SW 1271 (cell line): ENCODE measurements at regions not wholly inside any gene's neighbourhood (a gene's known extent, or its start where the extent isn't known, plus 50 kb on each side); places are given as distances from the start of the nearest gene placed in this dataset.
"Not testable (repeated sequence)": the region's sequence is repeated elsewhere in the genome, so short reads cannot be mapped to it uniquely, and the experiment has no call there.

Source experiments
- DNase-seq, 2 experiments: peaks; one replicate each; lab custom pipeline; 2025; lab: John Stamatoyannopoulos, UW

DNA sequence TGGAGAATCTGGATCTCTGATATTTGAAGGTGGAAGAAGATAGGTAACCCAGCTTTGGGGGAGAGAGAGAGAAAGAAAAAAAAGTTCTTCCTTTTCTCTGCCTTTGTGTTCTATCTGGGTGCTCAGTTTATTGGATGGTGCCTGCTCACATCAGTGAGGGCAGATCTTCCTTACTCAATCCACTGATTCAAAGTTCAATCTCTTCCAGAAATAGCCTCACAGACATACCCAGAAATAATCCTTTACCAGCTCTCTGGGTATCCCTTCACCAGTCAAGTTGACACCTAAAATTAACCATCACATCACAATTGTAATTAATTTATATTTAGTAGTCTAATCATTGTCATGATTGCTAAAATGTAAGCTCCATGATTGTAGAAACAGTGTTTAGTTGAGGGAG, 189.1 kb downstream of the EPM2A start:
- DNase-seq = no peak

DNA sequence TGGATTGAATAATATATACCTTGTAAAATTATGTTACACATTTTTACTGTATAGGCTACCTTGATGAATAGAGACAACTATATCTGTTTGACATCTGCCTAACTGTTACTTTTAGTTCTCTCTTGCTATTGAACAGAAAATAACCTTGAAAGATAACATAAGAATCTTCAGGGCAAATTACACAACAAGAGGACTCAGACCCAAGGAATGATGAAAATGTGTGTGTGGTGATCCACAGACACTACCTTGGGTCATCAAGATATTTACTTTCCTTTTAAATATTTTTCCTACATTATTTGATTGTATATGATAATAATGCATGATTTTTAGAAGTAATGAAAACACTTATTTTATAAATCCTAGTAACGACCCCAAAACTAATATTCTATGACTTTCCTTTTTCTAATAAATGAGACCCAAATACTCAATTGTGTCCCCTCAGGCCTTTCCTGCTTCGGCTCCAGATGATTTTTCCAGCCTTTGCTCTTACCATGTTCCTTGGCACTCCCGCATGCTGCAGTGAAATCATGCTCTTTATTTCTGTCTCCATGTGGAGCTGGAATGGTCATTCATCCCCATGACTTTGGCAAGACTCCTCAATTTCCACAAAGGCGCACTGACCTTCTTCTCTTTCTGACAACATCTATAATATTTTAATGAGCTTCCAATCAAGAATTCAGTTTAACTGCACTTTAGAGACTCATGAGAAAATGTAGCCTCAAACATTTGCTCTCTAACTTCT, 187.6 kb downstream of the EPM2A start:
- DNase-seq = no peak

DNA sequence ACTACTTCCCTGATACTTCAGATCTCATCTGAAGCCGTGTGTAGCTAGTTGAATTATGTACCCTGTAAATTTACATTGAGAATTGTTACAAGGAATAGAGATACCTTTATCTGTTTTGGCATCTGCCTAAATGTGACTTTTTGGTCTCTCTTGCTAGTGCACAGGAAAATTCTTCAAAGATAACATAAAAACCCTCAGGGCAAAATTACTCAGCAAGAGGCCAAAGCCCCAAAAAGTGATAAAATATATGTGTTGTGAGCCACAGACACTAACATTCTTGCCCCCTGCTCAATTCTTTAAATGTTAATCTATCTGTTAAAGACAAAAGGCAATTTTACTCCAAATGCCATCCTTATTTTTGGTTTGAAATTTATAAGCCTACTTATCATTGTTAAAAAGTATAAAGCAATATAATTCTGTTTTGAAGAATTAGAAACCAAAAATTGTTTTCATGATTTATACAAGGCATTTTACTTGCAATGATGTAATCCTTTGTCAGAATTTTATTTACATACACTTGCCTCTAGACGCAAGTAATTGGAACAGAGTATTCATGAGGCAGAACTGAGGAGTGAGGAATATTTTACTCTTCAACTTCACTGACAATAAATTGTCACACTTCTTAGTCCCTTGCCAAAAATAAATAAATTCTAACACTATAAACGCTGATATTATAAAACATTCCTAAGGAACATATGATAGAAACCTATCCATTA, 186.2 kb downstream of the EPM2A start:
- DNase-seq = no peak

DNA sequence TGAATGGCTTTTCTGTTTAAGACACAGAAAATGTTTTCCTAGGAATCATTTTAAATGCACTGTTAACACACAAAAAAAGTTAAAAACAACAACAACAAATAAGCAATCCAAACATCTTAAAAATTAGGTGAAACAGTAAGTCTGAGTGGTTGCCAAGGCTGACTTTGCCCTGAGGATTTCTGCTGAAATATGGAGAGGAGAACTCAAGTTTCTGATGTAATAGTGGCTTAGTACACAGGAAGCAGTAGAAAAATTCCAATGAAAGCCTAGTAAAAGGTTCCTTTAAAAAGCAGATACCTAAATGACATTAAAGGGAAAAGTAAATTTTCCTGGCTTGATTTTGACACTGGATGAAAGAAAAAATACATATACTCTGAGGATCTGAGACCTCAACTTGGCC, 184.2 kb downstream of the EPM2A start:
- no peak for DNase-seq

DNA sequence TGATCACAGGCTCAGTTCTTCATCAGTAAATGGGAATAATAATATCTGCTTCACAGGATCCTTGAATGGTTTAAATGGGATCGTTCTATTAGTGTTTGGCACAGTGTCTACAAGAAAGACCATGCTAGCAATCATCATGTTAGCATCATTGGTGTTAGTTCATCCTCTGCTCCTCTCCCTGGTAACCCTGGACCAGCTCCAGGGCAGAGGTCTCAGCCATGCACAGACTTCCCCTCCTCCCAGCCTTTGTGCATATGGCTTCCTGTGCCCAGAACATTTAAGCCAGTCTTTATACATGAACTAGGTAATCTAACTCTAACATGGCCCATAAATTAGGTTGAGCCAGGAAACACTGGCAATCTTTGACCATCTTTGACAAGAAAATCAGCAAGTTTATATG, 180.2 kb downstream of the EPM2A start:
- DNase-seq = no peak

DNA sequence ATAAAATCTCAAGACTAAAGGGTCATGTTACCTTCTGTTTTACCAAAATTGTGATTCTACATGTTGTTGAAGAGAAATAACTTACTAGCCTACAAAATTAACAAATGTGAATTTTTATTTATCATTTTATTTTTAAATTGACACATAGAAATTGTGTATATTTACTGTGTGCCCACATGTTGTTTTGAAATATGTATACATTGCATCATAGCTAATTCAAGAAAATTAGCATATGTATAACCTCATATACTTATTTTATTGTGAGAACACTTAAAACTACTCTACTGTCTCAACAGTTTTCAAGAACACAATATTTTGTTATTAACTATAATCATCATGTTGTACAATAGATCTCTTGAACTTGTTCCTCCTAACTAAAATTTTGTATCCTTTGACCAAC, 177.8 kb downstream of the EPM2A start:
- no peak for DNase-seq

DNA sequence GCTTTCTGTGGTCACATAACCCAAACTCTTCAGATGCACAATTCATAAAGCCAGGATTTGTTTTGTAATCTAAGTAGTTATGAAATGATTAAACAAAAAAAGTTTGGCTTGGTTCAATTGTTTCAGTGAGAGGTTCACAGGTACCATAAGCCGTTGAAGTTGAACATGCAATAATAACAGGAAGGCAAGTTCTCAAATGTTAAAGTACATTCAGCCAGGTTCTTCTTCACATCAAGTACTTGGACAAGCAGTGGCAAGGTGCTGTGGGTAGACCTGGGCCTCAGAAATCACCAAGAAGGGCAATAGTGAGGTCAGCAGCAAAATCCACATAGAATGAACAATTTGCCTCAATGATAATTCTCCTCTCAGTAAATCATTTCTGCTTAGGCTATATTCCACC, 175.5 kb downstream of the EPM2A start:
- DNase-seq = no peak

DNA sequence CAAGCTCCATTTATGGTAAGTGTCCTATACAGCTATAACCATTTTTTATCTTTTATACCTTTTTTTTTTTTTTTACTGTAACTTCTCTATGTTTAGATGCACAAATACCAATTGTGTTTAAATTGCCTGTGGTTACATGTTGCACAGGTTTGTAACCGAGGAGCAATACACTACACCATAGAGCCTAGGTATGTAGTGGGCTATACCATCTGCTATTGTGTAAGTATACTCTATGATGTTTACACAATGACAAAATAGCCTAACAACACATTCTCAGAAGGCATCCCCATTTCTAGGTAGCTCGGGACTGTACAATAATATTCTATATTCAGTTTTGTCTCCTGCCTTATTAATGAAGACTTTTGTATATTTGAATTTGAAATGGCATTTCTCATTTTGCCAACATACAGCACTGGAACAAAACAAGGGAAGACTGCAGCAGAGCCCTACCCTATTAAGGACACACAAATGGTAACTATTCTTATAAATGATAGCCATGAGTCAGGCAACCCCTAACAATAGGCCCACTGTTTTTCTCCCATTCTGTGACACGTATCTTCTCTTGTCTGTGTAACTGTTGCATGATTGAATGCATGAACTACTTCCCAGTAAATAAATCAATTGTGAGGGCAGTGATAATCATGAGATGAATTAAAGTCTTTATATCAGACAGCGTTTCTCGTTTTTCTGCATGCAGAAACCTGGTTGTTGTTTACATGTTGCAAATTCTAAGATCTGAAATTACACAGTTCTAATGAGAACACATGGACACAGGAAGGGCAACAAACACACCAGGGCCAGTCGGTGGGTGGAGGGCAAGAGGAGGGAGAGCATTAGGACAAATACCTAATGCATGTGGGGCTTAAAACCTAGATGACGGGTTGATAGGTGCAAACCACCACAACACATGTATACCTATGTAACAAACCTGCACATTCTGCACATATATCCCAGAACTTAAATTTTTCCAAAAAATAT, 173.9 kb downstream of the EPM2A start:
- DNase-seq = no peak

DNA sequence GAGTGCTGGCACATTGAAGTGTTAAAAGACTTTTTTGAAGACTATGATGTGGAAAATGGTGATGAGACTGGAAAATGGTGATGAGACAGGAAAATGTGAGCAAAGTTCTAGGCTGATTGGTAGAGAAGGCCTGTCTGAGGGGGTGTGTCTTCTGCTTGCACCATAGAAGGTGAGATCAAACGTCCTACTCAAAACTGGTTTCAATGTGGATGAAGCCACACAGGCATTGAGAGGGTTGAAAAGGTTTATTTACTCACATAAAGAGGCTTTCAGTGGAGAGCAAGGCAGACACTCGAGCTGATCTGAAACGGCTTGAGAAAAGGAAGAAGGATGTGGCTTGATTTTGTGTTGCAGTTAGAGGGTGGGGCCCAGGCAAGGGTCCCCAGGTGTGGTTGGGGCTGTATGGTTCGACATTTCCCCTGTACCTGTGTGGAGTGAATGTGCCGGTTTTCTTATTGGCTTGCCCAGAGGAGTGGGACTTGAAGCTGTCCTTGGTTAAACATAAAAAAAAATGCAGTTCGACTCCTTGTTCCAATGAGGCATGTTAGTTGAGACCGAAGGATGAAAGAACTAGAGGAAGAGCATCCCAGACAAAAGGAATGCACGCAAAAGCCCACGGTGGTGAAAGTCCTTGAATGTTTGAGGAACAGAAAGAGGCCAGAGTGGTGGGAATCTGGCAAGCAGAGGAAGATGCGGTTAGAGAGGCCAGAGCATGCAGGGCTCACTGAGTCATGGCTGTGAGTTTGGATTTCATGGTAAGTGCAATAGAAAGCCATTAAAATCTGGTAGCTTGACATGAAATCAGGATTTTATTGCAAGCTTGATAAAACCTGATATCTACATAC, 172.3 kb downstream of the EPM2A start:
- no peak for DNase-seq

DNA sequence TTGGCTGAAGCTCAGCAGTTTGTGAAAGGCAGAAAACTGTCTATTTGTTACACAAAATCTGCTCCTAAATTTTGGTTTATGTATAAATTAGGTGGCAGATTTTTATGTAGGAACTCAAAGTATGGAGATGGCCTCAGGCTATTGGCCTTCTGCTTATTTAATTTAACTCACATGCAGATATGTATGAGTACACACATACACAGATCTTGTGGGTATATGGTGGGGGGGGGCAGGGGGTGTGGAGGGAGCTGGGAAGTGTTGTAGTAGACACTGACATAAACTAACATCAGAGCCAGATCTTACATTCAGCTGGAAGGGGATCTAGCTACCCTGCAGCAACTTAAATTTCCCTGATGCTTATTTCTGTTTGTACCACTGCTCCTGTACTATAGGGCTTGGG, 170.8 kb downstream of the EPM2A start:
- no peak for DNase-seq

DNA sequence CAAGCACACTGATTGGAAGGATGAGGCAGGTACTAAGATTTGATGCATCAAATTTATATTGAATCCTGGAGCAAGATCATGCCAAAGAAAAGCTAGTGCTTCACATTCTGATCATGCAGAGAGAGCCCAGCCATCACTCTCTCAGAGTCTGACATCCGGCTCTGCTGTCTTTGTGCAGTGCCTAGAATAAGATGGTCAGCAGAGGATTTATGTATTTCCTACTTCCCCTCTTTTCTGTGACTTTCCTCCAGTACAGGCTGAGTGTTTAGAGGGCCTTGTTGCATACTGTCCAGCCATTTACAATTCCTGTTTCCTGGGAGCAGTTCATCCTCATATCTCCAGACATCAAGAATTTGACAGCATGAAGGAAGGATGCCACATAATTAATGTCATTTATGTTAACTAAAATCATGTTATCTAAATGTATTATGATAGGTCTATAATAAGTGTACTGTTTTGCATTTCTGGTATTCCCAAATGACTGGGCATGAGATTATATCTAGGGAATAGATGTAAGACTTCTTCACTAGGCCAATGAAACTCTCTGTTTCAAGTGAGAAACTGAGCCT, 167.6 kb downstream of the EPM2A start:
- DNase-seq = no peak

DNA sequence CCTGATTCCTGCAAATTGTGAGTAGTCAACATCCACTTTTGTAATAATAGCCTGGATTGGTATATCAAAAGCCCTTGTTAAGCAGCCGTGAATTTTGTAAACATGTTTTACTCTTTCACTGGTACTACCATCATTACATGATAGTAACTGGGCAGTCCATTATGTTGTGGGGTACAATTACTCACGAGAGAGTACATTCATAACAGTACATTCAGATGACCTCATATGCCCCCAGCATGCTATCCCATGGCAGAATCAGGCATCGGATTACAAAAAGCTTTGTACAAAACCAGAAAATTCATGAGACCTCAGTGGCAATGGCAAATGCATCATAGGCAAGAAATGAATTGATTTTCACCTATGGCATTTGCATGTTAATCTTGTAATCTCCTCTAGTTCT, 166.2 kb downstream of the EPM2A start:
- DNase-seq = no peak

DNA sequence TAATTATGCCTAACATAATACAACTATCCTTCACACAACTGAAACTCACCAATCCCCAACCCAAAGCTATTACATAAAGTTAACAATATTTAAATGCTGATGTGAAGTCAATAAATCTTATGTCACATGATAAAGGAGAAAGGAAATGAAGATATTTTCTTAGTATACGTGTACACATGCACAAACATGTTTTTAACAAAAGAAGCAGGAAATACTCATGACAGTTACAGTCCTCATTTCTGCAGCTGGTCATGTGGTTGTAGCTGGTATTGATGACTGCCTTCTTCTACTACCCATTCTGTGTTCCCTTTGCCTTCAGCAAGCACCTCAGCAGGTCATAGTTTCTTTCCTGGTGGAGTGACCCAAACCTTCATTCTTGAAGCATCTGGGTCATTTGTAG, 165.0 kb downstream of the EPM2A start:
- not testable (repeated sequence) for DNase-seq

DNA sequence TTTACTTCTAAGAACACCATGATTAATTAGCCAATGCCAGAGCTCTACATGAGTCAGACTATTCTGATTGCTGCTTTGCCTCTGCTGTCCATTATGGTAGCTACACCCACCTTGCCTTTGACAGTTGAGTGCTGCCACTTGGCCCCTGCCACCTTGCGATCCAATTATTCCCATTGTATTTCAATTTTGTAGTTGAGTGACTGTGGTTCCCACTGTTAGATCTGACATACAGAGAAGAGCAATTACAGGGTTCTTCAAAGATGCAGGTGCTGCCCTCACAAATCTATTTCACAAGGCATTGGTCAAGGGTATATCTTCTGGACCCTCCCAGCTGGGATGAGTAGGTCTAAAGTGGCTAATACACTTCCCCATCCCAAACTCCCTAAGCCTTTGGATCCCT, 161.1 kb downstream of the EPM2A start:
- not testable (repeated sequence) for DNase-seq
